Kidney (tissue), 13 donors: ENCODE measurements at regions not wholly inside any gene's neighbourhood (a gene's known extent, or its start where the extent isn't known, plus 50 kb on each side); places are given as distances from the start of the nearest gene placed in this dataset.
A peak's percentile ranks its signal among the peaks of the same experiment; 100 is the strongest.

Experiments
- DNase-seq, 5 donors: peaks; one replicate each; pipeline ENCODE4 v3.0.0-alpha.2; 2013 to 2020
- FAIRE-seq: peaks from 2 replicates; lab custom pipeline; 2012; peaks lifted over from hg19 to GRCh38; lab: Jason Lieb, UNC
- H3K27ac ChIP-seq, 2 donors: one replicate each; pipeline ENCODE4 v1.7.0; 2013; ENCODE audit warnings: low read depth in 2 of 2, low read length in 2 of 2, inconsistent platforms in 1 of 2
- H3K27me3 ChIP-seq: one replicate; pipeline ENCODE4 v1.7.1; 2013; ENCODE audit warnings: low read length, inconsistent platforms; ENCODE audit not compliant: control insufficient read depth, insufficient read depth
- H3K36me3 ChIP-seq, 3 donors: one replicate each; pipeline versions ENCODE4 v1.7.0 to v1.7.1; 2013; ENCODE audit warnings: low read length in 3 of 3, control low read depth in 1 of 3, inconsistent platforms in 1 of 3; ENCODE audit not compliant: insufficient read depth in 3 of 3, control insufficient read depth in 2 of 3
- H3K4me1 ChIP-seq, 3 donors: one replicate each; pipeline versions ENCODE4 v1.7.0 to v1.7.1; 2013; ENCODE audit warnings: low read length in 3 of 3, inconsistent platforms in 1 of 3, low read depth in 1 of 3; ENCODE audit not compliant: control insufficient read depth in 2 of 3, insufficient read depth in 2 of 3
- H3K4me3 ChIP-seq, 3 donors: one replicate each; pipeline versions ENCODE4 v1.7.0 to v1.8.1; 2013; ENCODE audit warnings: low read length in 3 of 3, control low read depth in 1 of 3, inconsistent platforms in 1 of 3
- H3K9ac ChIP-seq, 3 donors: one replicate each; pipeline versions ENCODE4 v1.7.0 to v1.7.1; 2013; ENCODE audit warnings: low read length in 3 of 3, control low read depth in 1 of 3, inconsistent platforms in 1 of 3
- H3K9me3 ChIP-seq, 3 donors: one replicate each; pipeline versions ENCODE4 v1.7.0 to v1.7.1; 2013; ENCODE audit warnings: low read length in 3 of 3, control low read depth in 1 of 3, inconsistent platforms in 1 of 3; ENCODE audit not compliant: control insufficient read depth in 2 of 3, insufficient read depth in 1 of 3
- intact Hi-C: fragments of 100-400 bp; cut with DNase I; formaldehyde crosslinking; loops from one replicate; pipeline ENCODE4 v1.11.1; 2022
- TF ChIP-seq, protein P1 (sequence below): IDR thresholded peaks from 3 replicates; pipeline ENCODE4 v1.5.1; 2012; ENCODE audit warnings: mild to moderate bottlenecking, moderate library complexity, borderline replicate concordance; ENCODE audit not compliant: insufficient read depth; ENCODE audit errors: extremely low read depth
- donor health status: control.
- donor health status: control.
- donor health status: control.
- donor health status: control.
- donor health status: control.
- donor health status: DM: yes; HTN: yes; CAD: no.
- donor health status: Normal renal cell carcinoma (clear cell type).

DNA sequence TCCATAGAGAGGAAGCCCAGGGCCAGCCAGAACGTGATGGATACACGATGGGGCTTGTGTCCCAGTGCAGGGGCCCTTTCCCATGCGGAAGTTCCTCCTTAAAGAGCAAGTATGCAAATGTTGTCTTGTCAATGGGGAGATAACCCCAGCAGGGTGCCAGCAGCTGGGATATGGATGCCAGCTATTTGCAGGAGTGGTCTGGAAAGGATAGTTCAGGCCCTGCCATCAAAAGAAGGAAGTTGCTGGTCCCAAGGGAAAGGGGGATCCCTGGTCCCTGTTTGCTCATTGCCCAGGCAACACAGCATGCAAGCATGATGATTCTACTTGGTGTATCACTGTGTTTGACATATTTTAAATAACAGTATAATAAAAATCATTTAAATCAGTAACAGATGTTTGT lies 73.1 kb upstream of the HECW1 start:
- DNase-seq (no peak), FAIRE-seq (no peak)
- intact Hi-C loops = no loop called here
- no peaks in the 10 kb centered on the region for H3K4me1 ChIP-seq
- H3K27me3 ChIP-seq = no peaks in the 10 kb centered on the region
- no peak overlapping the region for H3K9ac ChIP-seq
- no peaks in the 10 kb centered on the region for H3K9me3 ChIP-seq
- TF ChIP-seq, protein P1, sequence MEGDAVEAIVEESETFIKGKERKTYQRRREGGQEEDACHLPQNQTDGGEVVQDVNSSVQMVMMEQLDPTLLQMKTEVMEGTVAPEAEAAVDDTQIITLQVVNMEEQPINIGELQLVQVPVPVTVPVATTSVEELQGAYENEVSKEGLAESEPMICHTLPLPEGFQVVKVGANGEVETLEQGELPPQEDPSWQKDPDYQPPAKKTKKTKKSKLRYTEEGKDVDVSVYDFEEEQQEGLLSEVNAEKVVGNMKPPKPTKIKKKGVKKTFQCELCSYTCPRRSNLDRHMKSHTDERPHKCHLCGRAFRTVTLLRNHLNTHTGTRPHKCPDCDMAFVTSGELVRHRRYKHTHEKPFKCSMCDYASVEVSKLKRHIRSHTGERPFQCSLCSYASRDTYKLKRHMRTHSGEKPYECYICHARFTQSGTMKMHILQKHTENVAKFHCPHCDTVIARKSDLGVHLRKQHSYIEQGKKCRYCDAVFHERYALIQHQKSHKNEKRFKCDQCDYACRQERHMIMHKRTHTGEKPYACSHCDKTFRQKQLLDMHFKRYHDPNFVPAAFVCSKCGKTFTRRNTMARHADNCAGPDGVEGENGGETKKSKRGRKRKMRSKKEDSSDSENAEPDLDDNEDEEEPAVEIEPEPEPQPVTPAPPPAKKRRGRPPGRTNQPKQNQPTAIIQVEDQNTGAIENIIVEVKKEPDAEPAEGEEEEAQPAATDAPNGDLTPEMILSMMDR = no peak
- H3K36me3 ChIP-seq = no peaks in the 10 kb centered on the region
- no peak overlapping the region for H3K27ac ChIP-seq
- no peak overlapping the region for H3K4me3 ChIP-seq

DNA sequence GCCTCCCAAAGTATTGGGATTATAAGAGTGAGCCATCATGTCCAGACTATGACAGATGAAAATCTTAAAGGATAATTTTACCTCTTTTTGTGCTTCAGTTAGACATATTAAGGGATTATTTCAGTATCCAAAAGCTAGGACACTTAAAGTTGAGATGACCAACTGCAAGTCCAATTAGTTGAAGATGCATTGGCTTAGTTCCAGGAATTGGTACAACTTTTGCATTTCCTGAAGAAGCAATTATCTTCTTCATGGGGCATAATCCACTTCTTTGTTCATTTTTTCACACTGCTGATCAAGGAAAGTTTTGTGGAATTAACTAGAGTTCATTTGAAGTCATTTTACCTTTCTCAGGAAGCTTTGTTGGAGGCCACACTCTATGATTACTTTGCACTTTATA lies 72.0 kb upstream of the HECW1 start:
- Histone ChIP-seq H3K9me3 (no peaks in the 10 kb centered on the region), H3K9ac (no peak overlapping the region), H3K36me3 (no peaks in the 10 kb centered on the region), H3K27me3 (no peaks in the 10 kb centered on the region), H3K4me1 (no peaks in the 10 kb centered on the region), H3K27ac (no peak overlapping the region), H3K4me3 (no peak overlapping the region)
- DNase-seq (no peak), FAIRE-seq (no peak)
- TF ChIP-seq, protein P1 = no peak
- intact Hi-C loops = no loop called here

DNA sequence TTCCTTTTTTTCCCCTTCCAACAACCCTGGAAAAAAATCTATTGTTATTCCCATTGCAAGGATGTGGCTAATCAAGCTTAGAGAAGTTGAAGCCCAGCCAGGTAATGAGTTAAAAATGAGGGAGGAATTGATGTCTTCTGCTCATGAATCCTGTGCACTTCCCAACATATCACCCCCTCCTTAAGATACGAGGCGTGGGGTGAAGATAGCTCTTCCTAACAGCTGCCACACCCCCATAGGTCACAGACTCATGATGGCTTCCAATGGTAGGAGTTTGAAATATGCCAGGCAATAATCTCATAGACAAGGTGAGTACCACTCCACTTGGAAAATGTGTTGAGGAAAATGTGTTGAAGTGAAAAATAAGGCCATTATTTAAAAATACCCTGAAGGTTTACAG lies 71.3 kb upstream of the HECW1 start:
- Histone ChIP-seq H3K36me3 (no peaks in the 10 kb centered on the region), H3K27ac (no peak overlapping the region), H3K27me3 (no peaks in the 10 kb centered on the region), H3K9me3 (no peaks in the 10 kb centered on the region), H3K4me3 (no peak overlapping the region), H3K4me1 (no peaks in the 10 kb centered on the region), H3K9ac (no peak overlapping the region)
- TF ChIP-seq, protein P1 = no peak
- no peak for FAIRE-seq
- DNase-seq = no peak
- intact Hi-C loops = no loop called here

DNA sequence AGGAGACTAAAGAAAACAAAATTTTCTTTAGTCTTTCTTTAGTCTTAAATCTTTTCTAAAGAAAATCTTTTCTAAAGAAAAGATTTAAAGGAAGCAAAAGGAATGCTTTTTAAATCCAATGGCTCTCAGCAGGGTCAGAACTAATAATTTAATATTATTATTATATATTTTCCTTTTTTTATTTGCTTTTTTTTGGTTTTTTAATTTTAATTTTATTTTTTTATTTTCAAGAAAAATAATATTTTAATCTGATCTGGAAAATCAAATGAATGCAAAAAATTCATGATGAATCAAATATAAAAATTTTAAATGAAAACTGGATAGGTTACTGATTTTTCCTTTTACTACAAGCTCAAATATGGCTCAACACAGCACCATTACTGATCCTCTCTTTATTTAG lies 70.7 kb upstream of the HECW1 start:
- intact Hi-C loops = no loop called here
- FAIRE-seq (peak; percentile 94), DNase-seq (no peak)
- Histone ChIP-seq H3K4me3 (no peak overlapping the region), H3K9me3 (no peaks in the 10 kb centered on the region), H3K4me1 (no peaks in the 10 kb centered on the region), H3K9ac (no peak overlapping the region), H3K27me3 (no peaks in the 10 kb centered on the region), H3K27ac (no peak overlapping the region), H3K36me3 (no peaks in the 10 kb centered on the region)
- TF ChIP-seq, protein P1 = no peak
